ENCODE measurements at regions not wholly inside any gene's neighbourhood (a gene's known extent, or its start where the extent isn't known, plus 50 kb on each side); places are given as distances from the start of the nearest gene placed in this dataset.

- H3K4me3 ChIP-seq (ENCODE audit: low read depth, low read length), result no peak overlapping the region
- no peak for DNase-seq (ENCODE audit: low read depth)
- TF ChIP-seq POLR2A (IDR thresholded peaks at IDR 0.05; ENCODE audit: extremely low read depth, insufficient read length) (no peak), MYC (IDR thresholded peaks at IDR 0.05; ENCODE audit: low read depth, low read length) (no peak), MAX (IDR thresholded peaks at IDR 0.05; ENCODE audit: low read depth, low read length) (no peak), CTCF (IDR thresholded peaks at IDR 0.05; ENCODE audit: low read depth, low read length) (no peak)
These were observed 598.4 kb downstream of the ADGRL2 start for GRCh38 chr1:82399093-82399492.

GRCh38 chr1:82398357-82398756 is 597.6 kb downstream of the ADGRL2 start:
- no peak overlapping the region for H3K4me3 ChIP-seq (ENCODE audit: low read depth, low read length)
- TF ChIP-seq POLR2A (IDR thresholded peaks at IDR 0.05; ENCODE audit: extremely low read depth, insufficient read length), result no peak
- no peak for TF ChIP-seq CTCF (IDR thresholded peaks at IDR 0.05; ENCODE audit: low read depth, low read length)
- TF ChIP-seq MAX (IDR thresholded peaks at IDR 0.05; ENCODE audit: low read depth, low read length), result no peak
- TF ChIP-seq MYC (IDR thresholded peaks at IDR 0.05; ENCODE audit: low read depth, low read length), result no peak
- DNase-seq (ENCODE audit: low read depth), result no peak

GRCh38 chr1:82395440-82395839 is 594.7 kb downstream of the ADGRL2 start:
- H3K4me3 ChIP-seq (ENCODE audit: low read depth, low read length), result no peak overlapping the region
- no peak for DNase-seq (ENCODE audit: low read depth)
- no peak for TF ChIP-seq CTCF (IDR thresholded peaks at IDR 0.05; ENCODE audit: low read depth, low read length)
- no peak for TF ChIP-seq POLR2A (IDR thresholded peaks at IDR 0.05; ENCODE audit: extremely low read depth, insufficient read length)
- no peak for TF ChIP-seq MAX (IDR thresholded peaks at IDR 0.05; ENCODE audit: low read depth, low read length)
- no peak for TF ChIP-seq MYC (IDR thresholded peaks at IDR 0.05; ENCODE audit: low read depth, low read length)

GRCh38 chr1:82392946-82393345 is 592.2 kb downstream of the ADGRL2 start:
- DNase-seq (ENCODE audit: low read depth), result no peak
- TF ChIP-seq MAX (IDR thresholded peaks at IDR 0.05; ENCODE audit: low read depth, low read length), result no peak
- TF ChIP-seq CTCF (IDR thresholded peaks at IDR 0.05; ENCODE audit: low read depth, low read length), result no peak
- no peak for TF ChIP-seq POLR2A (IDR thresholded peaks at IDR 0.05; ENCODE audit: extremely low read depth, insufficient read length)
- TF ChIP-seq MYC (IDR thresholded peaks at IDR 0.05; ENCODE audit: low read depth, low read length), result no peak
- H3K4me3 ChIP-seq (ENCODE audit: low read depth, low read length), result no peak overlapping the region

- no peak for DNase-seq (ENCODE audit: low read depth)
- no peak overlapping the region for H3K4me3 ChIP-seq (ENCODE audit: low read depth, low read length)
- TF ChIP-seq MAX (IDR thresholded peaks at IDR 0.05; ENCODE audit: low read depth, low read length) (no peak), CTCF (IDR thresholded peaks at IDR 0.05; ENCODE audit: low read depth, low read length) (no peak), POLR2A (IDR thresholded peaks at IDR 0.05; ENCODE audit: extremely low read depth, insufficient read length) (no peak), MYC (IDR thresholded peaks at IDR 0.05; ENCODE audit: low read depth, low read length) (no peak)
These were observed 591.8 kb downstream of the ADGRL2 start for GRCh38 chr1:82392513-82392912.

GRCh38 chr1:82391712-82392111 is 591.0 kb downstream of the ADGRL2 start:
- no peak overlapping the region for H3K4me3 ChIP-seq (ENCODE audit: low read depth, low read length)
- DNase-seq (ENCODE audit: low read depth), result no peak
- no peak for TF ChIP-seq MAX (IDR thresholded peaks at IDR 0.05; ENCODE audit: low read depth, low read length)
- no peak for TF ChIP-seq POLR2A (IDR thresholded peaks at IDR 0.05; ENCODE audit: extremely low read depth, insufficient read length)
- no peak for TF ChIP-seq CTCF (IDR thresholded peaks at IDR 0.05; ENCODE audit: low read depth, low read length)
- no peak for TF ChIP-seq MYC (IDR thresholded peaks at IDR 0.05; ENCODE audit: low read depth, low read length)

Measured in NB4 (cell line).